ENCODE measurements at regions not wholly inside any gene's neighbourhood (a gene's known extent, or its start where the extent isn't known, plus 50 kb on each side); places are given as distances from the start of the nearest gene placed in this dataset.

DNA sequence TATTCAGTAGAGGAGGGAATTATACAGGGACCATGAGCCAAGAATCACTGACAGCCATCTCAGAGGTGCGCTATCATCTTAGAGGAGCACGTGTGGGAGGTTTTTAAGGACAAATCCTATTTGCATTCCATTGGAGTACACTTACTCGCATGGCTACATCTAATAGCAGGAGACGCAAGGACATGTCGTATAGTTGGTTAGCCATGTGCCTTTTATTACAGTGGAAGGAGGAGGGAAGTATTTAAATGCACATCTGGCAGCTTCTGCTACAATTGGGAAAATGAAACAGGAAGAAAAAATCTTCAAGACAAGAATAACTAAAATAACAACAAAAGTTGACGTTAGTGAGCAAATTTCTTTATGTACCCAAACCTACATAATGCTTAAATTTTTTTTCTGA lies 86.5 kb upstream of the UGP2 start:
- TF ChIP-seq POLR2A (IDR thresholded peaks at IDR 0.05) = no peak
- TF ChIP-seq CTCF (IDR thresholded peaks at IDR 0.05) = no peak

Data from uterus (tissue), 2 donors.